IPS DF 4.7 (cell line): ENCODE measurements at regions not wholly inside any gene's neighbourhood (a gene's known extent, or its start where the extent isn't known, plus 50 kb on each side); places are given as distances from the start of the nearest gene placed in this dataset.

Source experiments
- DNase-seq: peaks from one replicate; pipeline ENCODE4 v3.0.0-alpha.2; 2013; ENCODE audit warnings: low spot score; ENCODE audit errors: extremely low read depth

GRCh38 chr22:34427436-34427835 is 507.2 kb upstream of the LARGE1 start:
- DNase-seq: no peak

GRCh38 chr22:34427841-34428240 is 507.6 kb upstream of the LARGE1 start:
- no peak for DNase-seq

DNA sequence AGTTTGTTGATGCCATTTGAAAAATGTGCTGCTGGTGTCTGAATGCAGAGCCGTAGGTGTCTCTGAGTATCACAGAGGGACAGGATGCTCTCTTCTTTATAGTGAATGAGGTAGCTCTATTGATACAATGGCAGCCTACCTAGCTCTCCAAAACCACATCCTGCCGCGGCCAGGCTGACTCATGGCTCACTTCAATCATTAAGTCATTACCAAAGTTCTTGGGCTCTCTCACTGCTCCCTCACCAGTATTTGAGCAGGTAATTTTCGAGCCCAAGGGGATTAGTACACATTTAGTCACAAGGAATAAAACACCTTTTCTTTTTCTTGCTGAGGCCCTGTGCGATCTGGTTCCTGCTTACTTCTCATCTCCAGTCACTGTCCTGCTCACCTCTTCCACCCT is 509.0 kb upstream of the LARGE1 start:
- DNase-seq: no peak

DNA sequence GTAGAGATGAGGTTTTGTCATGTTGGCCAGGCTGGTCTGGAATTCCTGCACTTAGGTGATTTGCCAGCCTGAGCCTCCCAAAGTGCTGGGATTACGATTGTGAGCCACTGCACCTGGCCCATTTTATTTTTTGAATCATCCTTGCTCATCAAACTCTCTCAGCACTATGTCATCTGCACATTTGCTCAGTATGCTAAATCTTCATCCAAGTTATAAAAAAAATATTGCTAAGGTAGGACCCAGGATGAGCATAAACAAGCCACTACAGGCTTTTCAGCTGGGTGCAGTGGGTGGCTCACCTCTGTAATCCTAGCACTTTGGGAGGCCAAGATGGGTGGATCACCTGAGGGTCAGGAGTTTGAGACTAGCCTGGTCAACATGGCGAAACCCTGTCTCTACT is 510.1 kb upstream of the LARGE1 start:
- DNase-seq: no peak

- no peak for DNase-seq
These were observed 514.1 kb upstream of the LARGE1 start for GRCh38 chr22:34434371-34434770.

- no peak for DNase-seq
These were observed 516.9 kb upstream of the LARGE1 start for GRCh38 chr22:34437140-34437539.

DNA sequence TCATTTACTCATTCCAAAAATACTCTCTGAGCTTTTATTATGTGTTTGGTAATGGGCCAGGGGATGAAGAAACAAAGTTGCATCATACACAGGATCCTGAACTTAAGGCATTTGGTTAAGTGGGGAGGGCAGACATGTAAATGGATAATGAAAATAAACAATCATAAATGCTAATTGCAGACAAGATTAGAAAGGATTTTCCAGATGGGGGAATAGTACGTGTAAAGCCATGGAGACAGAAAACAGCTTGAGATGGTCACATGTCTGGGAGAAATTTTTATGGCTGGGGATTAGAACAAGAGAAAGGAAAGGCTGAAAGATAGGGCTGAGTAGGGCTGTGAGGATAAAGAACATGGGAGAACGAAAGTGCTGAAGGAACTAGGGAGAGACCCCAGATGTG is 534.3 kb upstream of the LARGE1 start:
- no peak for DNase-seq

GRCh38 chr22:34462795-34463194 is 542.5 kb upstream of the LARGE1 start:
- DNase-seq: no peak

DNA sequence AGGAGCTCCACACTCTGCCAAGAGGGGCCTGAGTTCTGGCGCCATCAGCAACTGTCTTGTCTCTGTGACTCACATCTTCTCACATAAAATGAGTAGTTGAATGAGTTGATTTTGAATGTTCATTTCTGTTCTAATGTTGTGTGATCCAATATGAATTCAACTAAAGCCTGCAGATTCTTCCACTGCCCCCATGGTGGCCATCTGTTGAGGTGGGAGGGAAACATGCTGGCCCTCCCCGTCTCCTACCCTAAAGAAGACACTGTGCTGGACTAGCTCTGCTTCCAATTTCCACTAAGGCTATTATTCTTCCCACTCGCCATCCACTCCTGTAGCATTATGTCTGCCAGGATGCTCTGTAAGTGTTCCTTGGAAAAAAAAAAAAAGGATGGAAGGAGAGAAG is 555.6 kb upstream of the LARGE1 start:
- DNase-seq: no peak

DNA sequence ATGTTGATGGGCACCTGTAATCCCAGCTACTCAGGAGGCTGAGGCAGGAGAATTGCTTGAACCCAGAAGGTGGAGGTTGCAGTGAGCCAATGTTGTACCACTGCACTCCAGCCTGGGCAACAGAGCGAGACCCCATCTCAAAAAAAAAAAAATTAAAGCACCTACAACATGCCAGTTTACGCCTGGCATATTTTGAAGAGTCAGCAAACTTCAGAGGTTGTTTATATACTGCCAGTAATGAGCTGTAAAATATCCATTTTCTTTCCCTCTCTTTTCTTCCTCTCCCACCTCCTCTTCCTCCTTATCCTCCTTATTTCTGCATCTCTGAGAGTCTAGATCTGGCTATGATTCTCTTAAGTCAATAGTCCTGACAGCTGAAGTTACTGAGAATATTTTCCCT is 556.5 kb upstream of the LARGE1 start:
- no peak for DNase-seq

- no peak for DNase-seq
These were observed 560.8 kb upstream of the LARGE1 start for GRCh38 chr22:34481090-34481489.

- no peak for DNase-seq
These were observed 566.1 kb upstream of the LARGE1 start for GRCh38 chr22:34486381-34486780.

GRCh38 chr22:34489861-34490260 is 569.6 kb upstream of the LARGE1 start:
- no peak for DNase-seq

GRCh38 chr22:34490886-34491285 is 570.6 kb upstream of the LARGE1 start:
- no peak for DNase-seq

- no peak for DNase-seq
These were observed 572.5 kb upstream of the ISX start for GRCh38 chr22:34493486-34493885.

- no peak for DNase-seq
These were observed 564.5 kb upstream of the ISX start for GRCh38 chr22:34501366-34501965.

DNA sequence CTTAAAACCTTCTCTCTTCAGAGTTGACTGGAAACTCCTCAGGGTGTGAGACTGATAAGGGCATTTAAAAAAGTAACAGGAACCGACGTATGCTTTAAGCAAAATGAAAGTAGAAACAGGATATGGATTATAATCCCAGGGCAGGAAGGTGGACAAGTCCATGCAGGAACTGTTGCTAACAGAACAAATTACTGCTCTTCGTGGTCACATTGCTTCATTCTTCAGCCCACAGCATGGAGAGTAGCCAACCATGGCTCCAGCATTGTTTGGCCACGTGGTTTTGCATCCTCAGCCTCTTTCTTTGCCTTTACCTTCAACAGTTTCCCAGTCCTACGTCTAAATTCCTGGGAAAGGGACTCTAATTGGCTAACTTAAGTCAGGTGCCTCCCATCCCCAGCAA is 563.1 kb upstream of the ISX start:
- DNase-seq: no peak

GRCh38 chr22:34508797-34509196 is 557.2 kb upstream of the ISX start:
- DNase-seq: no peak

GRCh38 chr22:34526681-34527080 is 539.3 kb upstream of the ISX start:
- DNase-seq: no peak

DNA sequence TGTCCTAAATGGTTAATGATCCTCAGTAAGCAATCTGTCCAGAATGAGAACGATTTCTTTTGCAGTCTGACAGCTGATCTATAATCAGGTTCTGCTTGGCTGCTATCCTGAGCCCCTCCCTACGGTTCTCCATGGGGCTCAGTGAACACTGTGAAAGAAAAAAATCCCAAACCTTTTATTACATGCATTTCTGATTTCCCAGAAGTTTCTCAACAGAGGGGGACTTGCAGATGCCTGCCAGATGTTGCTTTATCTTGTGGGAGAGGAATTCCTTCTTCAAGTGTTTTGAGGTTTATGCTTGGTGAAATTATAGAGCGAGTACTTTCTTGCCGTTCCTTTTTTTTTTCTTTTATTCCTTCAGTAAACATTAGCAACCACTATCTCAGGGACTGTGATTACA is 531.9 kb upstream of the ISX start:
- DNase-seq: no peak

DNA sequence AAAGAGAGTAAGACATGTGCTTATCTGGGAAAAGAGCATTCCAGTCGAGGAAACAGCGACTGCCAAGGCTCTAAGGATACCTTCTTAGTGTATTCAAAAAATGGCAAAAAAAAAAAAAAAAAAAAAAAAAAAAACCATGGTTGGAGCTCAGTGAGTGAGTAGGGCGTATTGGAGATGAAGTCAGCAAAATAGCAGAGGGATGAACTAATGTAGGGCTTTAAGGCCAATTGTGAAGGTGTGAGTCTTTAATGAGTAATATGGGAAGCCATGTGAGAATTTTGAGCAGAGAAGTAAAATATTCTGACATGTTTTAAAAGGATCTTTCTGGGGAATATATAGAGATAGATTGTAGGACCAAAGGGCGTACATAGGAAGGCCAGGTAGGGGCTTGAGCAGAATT is 498.6 kb upstream of the ISX start:
- no peak for DNase-seq

DNA sequence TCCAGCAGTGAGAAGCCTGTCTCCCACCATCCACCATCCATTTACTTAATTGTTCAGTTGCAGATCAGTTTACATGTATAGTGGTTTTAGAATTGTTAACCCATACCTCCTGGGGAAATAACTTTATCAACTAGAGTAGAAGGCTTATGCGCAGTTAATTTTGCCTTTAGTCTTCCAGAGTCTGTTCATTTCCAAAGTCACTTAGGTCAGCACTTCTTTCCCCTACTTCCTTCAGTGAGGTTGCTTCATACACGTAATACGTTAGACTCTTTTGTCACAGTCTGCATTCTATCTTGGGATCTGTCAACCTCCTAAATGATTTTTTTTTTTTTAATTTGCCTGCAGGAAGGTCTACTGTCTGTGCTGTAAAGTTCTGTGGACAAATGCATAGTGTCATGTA is 495.6 kb upstream of the ISX start:
- DNase-seq: no peak

GRCh38 chr22:34579519-34579918 is 486.4 kb upstream of the ISX start:
- DNase-seq: no peak
